CD4-positive, alpha-beta T cell treated with Interleukin-1 beta for 1 hour (primary cell): ENCODE measurements at regions not wholly inside any gene's neighbourhood (a gene's known extent, or its start where the extent isn't known, plus 50 kb on each side); places are given as distances from the start of the nearest gene placed in this dataset.
"Not testable (repeated sequence)": the region's sequence is repeated elsewhere in the genome, so short reads cannot be mapped to it uniquely, and the experiment has no call there.

Experiments
- DNase-seq, 2 donors: peaks; one replicate each; pipeline ENCODE4 v3.0.0-alpha.2; 2020 to 2022

DNA sequence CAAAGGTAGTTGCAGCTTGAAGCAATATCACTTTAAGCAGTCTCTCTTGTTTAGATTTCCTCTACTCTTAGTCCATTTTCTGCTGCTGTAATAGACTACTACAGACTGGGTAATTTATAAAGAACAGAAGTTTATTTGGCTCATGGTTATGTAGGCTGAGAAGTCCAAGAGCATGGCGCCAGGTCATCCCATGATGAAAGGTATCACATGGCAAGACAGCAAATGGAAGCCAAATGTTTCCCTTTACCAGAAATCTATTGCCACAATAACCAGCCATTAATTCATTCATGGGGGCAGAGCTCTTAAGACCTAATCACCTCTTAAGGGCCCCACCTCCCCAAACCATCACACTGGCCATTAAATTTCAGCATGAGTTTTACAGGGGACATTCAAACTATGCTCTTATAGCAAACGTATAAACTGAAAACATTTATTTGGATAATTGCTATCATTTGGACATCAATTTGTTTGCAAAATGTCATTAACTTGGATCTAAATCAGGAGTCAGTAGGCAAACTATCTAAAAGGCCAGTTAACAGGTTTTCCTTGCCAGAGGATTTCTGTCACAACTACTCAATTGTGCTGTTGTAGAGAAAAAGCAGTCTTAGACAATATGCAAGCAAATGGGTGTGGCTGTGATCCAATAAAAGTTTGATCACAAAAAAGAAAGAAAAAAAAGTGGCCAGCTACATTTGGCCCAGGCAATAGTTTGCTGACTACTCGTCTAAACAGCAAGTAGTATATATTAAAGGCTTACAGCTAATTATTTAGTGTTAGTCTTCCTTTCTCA is 75.7 kb upstream of the GUCY1A1 start:
- DNase-seq, result no peak

DNA sequence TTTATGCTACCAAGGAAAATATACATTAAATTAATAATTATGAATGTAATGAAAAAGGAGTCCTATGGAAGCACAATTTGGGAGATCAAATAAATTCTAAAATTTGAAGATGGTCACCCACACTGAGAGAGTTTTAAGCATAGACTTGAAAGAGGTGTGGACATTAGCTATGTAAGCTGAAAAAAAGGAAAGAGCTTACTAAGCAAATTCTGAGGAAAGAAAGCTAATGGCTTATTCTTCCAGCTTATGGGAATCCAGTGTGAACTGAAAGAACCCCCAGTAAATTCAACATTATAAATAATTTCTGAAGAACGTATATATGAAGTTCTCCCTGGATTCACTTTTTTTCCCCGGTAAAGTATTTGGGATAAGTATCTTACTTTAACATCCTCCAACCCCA is 78.2 kb upstream of the GUCY1A1 start:
- no peak for DNase-seq

DNA sequence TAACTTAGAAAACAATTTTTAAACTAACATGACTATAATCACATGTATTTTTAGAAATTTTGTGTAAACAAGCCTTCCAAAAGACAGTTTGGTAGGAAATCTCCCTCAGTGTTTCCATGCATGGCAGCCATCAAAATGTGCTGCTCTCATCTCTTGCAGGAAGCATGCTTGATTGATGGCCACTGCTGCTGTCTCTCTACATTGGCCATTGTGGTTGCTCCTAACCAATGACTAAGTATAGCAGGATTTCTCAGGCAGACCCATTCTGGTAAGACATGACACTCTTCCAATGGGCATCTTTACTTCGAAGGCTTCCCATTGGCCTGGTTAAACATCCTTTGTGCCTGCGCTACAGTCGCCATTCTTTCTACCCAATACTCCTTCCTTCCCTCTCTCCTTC is 78.9 kb upstream of the GUCY1A1 start:
- DNase-seq, result no peak

DNA sequence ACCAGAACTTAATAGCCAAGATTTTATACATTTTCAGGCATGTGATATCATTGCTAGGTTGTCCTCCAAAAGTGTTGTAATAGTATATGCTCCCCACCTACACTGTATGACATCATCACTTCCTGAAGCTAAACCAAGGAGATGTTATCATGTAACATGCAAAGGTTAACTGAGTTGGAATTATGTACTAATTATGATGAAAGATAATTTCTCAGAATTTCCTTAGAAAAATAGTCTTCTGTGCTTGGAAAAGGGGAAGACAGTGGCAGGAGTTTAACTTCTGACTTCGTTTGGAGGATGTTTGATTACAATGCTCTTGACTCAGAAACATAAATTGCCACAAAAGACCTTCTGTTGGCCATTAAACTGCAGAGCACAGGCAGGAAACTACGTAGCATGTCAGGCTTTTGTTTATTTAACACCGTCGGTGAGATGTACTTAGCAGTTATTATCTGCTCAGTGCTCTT is 83.6 kb upstream of the GUCY1A1 start:
- DNase-seq, result peak in 1 of 2 donors; percentile 4

DNA sequence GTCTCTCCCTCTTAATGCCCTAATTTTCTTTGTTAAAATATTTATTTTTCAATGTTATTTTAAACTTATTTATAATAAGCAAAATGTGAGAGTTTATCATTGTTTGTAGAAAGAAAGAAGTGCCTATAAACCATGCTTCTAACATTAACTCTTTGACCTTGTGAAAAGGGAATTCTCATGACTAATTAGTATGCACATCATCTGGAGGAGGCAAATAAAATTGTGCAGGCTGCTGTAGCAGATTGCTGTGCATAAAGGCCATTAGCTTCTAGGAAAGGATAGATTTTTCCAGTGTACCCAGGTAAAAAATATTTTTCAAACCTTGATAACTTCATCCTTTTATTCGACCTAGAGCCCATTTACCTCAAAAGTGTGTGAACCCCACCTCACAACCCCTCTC is 84.6 kb upstream of the GUCY1A1 start:
- no peak for DNase-seq

DNA sequence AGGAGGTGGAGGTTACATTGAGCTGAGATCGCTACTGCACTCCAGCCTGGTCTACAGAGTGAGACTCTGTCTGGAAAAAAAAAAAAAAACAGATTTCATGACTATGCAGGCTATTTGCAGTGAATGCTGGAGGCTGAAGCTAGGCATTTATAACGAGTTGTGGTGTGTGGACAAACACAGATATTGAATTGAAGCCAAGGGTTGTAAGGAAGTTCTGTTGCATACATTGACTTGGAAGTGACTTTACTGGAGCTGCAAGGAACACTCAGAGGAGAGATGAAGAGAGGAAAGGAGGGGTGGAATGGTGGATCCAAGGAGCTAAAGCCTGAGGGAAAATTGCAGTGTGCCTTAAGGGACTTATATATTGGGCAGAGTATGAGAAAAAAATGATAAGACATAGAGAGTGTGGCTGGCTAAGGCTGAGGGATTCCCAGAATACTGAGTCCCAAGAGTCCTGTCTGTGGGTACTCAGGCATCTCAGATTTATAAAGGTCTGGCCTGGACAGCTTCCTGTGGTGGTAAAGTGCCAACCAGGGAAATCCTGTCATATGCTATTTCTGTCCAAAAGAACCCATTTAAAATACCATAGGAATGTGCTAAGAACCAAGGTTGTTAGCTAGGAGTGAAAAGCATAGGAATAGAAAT is 87.8 kb upstream of the GUCY1A1 start:
- DNase-seq, result no peak

DNA sequence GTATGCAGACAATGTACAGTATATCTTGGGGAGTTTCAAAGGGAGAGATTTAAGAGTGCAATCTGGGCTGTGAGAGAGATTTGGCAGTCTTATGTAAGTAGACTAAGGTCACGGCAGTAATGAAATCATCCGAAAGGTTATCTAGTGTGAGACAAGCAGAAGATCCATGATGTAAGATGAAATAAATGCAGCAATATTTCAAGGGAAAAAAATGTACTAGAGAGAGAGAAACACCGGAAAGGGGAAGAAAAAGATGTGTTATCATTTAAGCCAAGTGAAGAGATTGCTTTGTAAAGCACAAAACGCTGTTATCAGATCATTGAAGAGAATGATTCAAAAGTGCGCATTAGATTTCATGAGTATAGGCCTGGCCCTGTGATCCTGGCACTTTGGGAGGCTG is 88.4 kb upstream of the GUCY1A1 start:
- DNase-seq, result no peak

DNA sequence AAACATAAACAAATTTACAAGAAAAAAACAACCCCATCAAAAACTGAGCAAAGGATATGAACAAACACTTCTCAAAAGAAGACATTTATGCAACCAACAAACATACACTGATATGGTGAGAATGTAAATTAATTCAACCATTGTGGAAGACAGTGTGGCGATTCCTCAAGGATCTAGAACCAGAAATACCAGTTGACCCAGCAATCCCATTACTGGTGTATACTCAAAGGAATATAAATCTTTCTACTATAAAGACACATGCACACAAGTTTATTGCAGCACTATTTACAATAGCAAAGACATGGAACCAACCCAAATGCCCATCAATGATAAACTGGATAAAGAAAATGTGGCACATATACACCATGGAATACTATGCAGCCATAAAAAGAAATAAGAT is 92.3 kb upstream of the GUCY1A1 start:
- not testable (repeated sequence) for DNase-seq

DNA sequence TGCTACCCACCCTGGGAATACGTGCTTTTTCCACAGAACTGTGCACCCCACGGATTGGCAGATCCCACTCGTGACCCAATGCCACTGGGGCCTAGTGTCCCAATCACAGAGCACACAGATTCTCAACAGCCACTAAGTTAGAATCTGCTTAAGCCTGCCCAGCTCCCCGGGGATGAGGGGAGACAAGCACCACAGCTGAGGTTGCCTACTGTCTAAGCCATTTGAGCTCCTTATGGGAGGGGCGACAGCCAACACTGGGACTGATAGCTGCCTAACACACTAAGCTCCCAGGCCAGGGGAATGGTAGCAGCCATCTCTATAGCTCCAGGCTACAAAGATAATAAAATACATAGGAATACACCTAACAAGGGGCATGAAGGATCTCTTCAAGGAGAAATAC is 93.5 kb upstream of the GUCY1A1 start:
- DNase-seq, result no peak

DNA sequence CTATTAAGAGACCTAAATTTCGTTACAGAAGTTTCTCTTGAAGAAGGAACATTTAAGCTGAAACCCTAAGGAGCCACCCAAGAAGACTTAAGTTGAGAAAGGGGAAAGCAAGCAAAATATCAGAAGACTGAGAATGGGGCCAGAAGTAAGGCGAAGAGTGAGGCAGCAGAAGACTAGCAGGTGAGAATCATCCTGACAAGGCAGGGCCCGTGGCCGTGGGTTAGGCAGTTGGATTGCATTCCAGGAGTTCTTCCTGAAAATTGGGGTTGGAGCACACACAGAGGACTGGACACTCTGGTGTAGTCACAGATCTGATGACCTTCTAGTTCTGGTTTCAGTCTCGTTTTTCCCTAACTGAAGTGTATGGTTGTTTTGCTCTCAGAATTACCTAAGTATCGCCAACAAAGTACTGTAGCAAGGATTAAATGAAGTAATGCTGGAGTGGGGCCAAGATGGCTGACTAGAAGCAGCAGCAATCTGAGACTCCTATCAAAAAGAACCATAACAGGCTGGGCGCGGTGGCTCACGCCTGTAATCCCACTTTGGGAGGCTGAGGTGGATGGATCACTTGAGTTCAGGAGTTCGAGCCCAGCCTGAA is 94.4 kb upstream of the GUCY1A1 start:
- no peak for DNase-seq

DNA sequence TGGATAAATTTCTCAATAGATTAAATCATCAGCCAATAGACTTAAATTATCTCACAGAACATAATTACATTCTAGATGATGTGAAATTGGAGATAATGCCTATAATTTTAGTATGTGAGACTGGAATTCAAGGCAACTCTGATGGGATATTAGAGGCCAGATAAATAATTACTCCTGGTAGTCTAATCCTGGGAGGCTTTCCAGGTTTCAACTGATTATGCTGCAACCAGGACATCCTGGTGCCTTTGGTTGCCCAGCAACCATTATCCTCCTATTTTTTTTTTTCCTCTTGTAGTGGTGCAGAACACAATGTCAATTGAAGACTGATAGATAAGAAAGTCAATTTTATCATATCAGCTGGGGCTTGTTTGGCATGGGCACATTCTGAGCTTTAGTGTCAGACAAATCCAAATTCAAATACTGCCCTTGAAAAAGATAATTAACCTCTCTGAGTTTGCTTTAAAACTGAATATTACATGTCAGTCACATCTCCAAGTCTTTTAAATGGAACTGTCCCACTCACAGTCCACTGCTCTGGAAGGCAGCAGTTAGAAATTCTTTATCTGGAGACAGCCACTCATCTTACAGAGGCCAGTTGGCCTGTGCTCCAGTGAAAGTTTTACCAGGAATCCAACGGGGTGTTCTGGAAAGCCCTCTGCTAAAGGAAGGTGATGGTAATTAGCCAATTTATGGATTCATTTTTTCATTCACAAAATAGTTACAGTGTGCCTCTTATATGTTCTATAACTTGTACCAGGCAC is 95.3 kb upstream of the GUCY1A1 start:
- no peak for DNase-seq

DNA sequence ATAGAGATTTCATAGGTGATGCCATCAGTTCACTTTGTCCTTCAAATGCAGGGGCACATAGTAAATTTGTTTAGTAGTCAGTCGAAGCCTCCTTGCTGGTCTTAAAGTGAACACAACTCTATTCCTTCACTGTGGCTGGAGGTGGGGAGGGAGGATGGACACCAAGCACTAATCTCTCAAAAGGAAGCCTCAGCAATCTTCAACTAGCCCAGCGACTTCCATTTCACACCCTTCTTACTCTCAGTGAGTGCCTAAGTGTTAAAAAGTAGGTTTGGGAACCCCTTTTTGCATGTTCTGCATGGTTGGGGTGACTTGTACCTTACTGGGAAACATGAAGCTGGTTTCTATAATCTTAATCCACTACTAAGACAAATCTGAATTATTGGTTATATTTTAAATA is 96.0 kb upstream of the GUCY1A1 start:
- no peak for DNase-seq

DNA sequence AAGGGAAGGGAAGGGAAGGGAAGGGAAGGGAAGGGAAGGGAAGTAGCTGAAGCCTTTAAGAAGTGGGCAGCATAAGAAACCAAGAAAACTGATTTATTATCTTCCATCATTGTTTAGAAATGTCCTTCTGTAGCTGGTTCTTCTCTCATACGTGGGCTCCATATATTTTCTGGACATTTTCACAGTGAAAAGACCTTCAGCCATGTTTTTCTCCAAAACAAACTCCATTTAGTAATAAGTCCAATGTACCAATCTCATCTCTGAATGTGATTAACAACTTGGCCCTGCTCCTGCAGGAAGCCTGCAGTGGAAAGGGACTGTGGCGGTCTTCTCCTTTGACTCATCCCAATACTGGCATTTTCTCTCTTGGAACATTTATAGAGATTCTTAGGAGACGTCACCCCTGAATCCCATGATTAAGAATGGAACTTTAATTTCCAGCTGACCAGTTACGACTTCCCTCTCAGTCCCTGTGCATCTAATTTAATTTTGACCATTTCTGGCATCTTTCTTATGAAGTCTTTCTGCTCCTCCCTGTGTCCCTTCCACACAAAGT is 96.6 kb upstream of the GUCY1A1 start:
- no peak for DNase-seq

DNA sequence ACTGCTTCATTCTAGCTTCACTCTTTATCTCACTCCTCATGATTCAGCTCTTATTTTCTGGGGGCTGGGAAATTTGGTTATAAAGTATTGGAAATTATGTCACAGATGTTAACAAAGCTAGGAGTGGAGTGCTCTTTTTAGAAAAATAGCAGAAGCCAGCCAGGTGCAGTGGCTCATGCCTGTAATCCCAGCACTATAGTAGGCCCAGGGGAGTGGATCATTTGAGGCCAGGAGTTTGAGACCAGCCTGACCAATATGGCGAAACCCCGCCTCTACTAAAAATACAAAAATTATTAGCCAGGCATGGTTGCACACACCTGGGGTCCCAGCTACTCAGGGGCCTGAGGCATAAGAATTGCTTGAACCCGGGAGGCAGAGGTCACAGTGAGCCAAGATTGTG is 97.2 kb upstream of the GUCY1A1 start:
- DNase-seq, result no peak

DNA sequence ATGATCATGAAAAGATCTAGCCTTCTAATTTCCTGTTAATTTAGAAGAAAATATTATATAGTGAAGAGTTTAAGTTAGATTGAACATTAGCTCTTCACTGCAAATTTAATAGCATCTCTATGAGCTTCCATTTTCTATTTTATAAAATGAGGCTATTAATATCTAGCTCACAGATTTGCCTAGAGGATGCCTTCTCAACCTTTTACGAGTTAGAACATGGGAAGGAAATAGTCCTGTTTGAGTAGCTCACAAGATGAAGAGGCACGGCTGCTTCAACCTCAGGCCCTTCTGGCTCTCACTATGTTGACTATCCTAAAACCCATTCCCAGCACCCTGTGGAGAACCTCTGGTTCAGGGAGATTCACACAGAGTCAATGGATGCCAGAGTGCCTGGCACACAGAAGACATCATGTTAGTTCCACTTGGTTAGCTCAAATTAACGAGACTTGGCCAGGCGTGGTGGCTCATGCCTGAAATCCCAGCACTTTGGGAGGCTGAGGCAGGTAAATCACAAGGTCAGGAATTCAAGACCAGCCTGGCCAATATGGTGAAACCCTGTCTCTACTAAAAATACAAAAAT is 97.9 kb upstream of the GUCY1A1 start:
- no peak for DNase-seq

DNA sequence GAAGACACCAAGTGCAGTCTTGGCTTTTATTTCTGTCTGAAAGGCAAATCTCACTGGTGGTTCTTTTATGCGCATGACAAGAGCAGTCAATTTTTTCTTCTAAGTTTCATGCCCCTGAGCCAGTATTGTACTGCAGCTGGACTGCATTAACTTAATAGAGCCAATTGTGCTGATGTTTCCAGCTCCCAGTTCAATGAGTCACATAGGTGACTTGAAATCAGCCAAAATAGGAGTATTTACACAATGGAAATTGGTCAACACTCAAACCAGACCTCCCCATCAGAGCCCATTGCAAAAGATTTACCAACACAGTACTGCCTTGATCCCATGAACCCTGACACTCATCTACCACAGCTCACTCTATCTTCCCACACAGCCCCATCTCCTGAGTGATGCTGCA is 100.3 kb upstream of the GUCY1A1 start:
- DNase-seq, result no peak

DNA sequence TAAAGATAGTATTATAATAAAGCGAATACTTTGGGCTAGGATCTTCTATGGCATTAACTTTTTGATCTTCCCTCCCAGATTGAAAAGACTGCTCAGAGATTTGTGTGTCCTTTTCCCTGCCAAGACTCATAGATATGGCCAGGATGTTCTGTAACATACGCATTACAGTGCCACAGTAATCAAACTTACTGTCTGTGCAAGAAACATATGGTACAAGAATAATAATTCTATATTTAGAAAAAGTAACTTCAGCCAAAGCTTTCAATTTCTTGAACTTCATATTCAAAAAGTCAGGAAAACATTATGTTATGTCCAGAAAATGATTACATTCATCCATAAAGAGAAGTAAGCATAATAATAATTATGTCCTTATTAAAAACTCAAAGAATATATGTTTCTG is 100.9 kb upstream of the GUCY1A1 start:
- DNase-seq, result no peak

DNA sequence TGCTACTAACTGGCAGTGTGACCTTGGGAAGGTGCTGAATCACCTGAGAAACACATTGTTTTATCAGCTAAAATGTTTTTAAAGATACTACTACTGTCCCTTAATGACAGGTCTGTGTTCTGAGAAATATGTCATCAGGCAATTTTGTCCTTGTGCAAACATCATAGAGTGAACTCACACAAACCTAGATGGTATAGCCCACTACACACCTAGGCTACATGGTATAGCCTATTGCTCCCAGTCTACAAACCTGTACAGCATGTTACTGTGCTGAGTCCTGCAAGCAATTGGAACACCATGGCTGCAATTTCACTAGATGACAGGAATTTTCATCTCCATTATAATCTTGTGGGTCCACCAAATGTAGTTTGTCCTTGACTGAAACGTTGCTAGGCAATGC is 101.3 kb upstream of the GUCY1A1 start:
- no peak for DNase-seq

DNA sequence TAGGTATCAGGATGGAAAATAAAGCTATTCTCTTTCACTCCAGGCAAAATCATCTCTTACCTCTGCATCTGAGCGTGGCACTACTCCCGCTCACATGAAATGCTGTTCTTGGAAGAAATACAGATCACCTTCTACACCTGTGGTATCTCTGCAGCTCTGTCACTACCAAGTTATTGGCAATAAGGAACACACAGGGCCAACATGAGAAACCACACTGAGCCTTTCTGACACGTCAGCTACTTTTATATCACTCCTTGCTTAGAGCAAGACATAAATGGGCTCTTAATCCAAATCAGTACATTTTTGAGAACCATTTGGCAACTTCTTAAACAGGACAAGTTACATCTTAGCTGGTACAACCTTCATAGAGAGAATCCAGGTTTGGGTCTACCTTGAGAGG is 101.8 kb upstream of the GUCY1A1 start:
- DNase-seq, result no peak

DNA sequence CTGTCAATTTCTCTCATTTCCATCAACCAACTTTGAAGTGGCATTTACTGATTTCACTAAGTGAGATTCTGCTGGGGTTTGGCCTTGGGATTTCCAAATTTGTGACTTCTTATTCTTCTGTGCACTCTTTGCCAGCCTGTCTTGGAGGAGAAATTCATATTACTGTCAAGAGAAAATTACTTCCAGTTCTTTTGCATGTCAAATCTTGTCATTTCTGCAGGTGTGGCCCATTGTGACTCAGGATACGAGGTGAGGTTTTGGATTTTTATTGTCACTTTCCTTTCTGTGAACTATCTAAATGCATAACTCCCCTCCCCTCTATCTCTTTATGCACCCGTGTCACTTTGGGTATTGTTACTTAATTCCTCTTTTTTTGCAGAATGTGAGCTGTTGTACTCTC is 102.6 kb upstream of the GUCY1A1 start:
- no peak for DNase-seq

DNA sequence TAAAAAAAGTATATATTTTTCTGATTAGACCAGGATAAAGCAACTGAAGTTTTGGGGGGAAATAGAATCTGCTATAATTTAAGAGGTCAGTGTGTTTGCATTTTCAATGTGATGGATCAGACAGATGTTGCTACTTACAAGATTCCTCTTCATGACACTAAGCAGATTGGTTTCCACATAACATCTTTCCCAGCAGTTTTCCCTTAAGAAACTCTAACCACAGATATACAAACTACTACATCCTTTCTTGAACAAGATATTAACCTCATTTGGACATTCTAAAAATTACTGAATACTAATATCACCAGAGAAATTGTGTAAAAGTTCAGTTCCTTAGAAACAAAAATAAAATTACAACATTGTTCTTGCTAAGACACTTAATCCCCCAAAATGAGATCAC is 106.7 kb upstream of the GUCY1A1 start:
- no peak for DNase-seq

DNA sequence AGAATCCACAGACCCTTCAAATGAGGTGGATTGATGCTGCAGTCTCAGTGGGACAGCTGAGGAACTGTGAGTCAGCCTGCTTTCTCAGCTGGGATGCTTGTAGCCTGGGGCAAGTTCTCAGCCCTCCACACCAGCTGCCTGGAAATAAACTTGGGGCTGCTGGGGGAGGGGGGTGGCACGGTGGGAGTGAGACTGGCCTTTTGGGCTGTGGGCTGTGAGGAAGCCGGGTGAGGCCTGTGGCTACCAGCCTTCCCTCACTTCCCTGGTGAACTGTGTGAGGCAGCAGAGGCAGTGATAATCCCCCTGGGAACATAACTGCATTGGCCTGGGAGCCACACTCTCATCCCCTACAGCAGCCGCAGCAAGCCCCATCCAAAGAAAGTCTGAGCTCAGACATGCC is 114.5 kb upstream of the GUCY1A1 start:
- no peak for DNase-seq

DNA sequence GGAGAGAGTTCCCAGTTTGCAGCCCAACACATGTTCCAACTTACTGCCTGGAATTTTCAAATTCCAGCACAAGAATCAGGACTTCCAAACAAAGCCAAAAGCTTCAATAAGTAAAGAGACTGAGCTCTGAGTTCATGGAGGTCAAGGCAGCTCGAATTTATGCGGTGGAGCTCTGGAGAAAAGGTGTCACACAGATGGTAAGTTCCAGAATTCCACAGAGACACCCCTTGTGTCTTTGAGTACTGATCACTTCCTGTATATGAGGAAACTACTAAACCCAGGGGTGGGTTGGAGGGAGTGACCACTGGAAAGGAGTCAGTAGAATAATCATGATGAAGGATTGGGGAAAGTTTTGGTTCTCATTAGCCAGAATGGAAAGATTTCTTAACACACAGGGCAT is 118.5 kb upstream of the GUCY1A1 start:
- no peak for DNase-seq
